ENCODE measurements at regions not wholly inside any gene's neighbourhood (a gene's known extent, or its start where the extent isn't known, plus 50 kb on each side); places are given as distances from the start of the nearest gene placed in this dataset.

- Histone ChIP-seq H3K9me3 (ENCODE audit: insufficient read depth, low read depth, low read length) (no peaks in the 10 kb centered on the region), H3K4me2 (ENCODE audit: low read length) (no peak overlapping the region)
Observed at GRCh38 chr10:56805022-56805421, 444.0 kb upstream of the ZWINT start.

GRCh38 chr10:56785292-56785691 lies 424.2 kb upstream of the ZWINT start:
- H3K4ac ChIP-seq (ENCODE audit: low read depth, low read length), result no peak overlapping the region
- H2BK120ac ChIP-seq (ENCODE audit: insufficient read depth, low read length, poor library complexity), result no peak overlapping the region
- no peak for DNase-seq
- no peak overlapping the region for H2AFZ ChIP-seq (ENCODE audit: insufficient read depth, low read length, poor library complexity)
- H3K18ac ChIP-seq (ENCODE audit: low read length), result no peak overlapping the region
- no peak overlapping the region for H3K4me3 ChIP-seq (ENCODE audit: low read depth, low read length)
- H3K9me3 ChIP-seq (ENCODE audit: insufficient read depth, low read depth, low read length), result no peaks in the 10 kb centered on the region
- H3K79me2 ChIP-seq (ENCODE audit: control insufficient read depth, insufficient read depth, low read length, poor library complexity), result no peaks in the 10 kb centered on the region
- H2BK5ac ChIP-seq (ENCODE audit: low read depth, low read length, poor library complexity), result no peak overlapping the region
- H2BK12ac ChIP-seq (ENCODE audit: low read length), result no peak overlapping the region
- no peaks in the 10 kb centered on the region for H3K36me3 ChIP-seq (ENCODE audit: control insufficient read depth in 1 of 2, insufficient read depth in 2 of 2, low read length in 2 of 2)
- no peak overlapping the region for H3K4me2 ChIP-seq (ENCODE audit: low read length)
- H4K8ac ChIP-seq (ENCODE audit: low read depth, low read length), result no peak overlapping the region
- no CpG with 5 or more reads among the region's 3 CpGs for WGBS (ENCODE audit: extremely low coverage, insufficient coverage, insufficient read length)
- H3K14ac ChIP-seq (ENCODE audit: low read length), result no peak overlapping the region
- H4K12ac ChIP-seq (ENCODE audit: low read depth, low read length), result no peak overlapping the region
- H2AK5ac ChIP-seq (ENCODE audit: low read length), result no peak overlapping the region
- no peak overlapping the region for H3K27ac ChIP-seq (ENCODE audit: low read depth, low read length)
- H3K9ac ChIP-seq (ENCODE audit: low read length), result no peak overlapping the region
- no peaks in the 10 kb centered on the region for H3K27me3 ChIP-seq (ENCODE audit: insufficient read depth, low read length)
- H3K23ac ChIP-seq (ENCODE audit: low read length), result no peak overlapping the region
- no peaks in the 10 kb centered on the region for H3K4me1 ChIP-seq (ENCODE audit: control insufficient read depth in 1 of 2, insufficient read depth in 2 of 2, low read length in 2 of 2)
- no peaks in the 10 kb centered on the region for H3K79me1 ChIP-seq (ENCODE audit: low read length)
- no peak overlapping the region for H4K91ac ChIP-seq (ENCODE audit: low read depth, low read length)

More at GRCh38 chr10:56805022-56805421, 444.0 kb upstream of the ZWINT start:
- Histone ChIP-seq H2BK120ac (ENCODE audit: insufficient read depth, low read length, poor library complexity) (no peak overlapping the region), H3K23ac (ENCODE audit: low read length) (no peak overlapping the region), H4K8ac (ENCODE audit: low read depth, low read length) (no peak overlapping the region), H3K79me1 (ENCODE audit: low read length) (no peaks in the 10 kb centered on the region), H3K79me2 (ENCODE audit: control insufficient read depth, insufficient read depth, low read length, poor library complexity) (no peaks in the 10 kb centered on the region), H2BK12ac (ENCODE audit: low read length) (no peak overlapping the region), H3K4me3 (ENCODE audit: low read depth, low read length) (no peak overlapping the region), H3K36me3 (ENCODE audit: control insufficient read depth in 1 of 2, insufficient read depth in 2 of 2, low read length in 2 of 2) (no peaks in the 10 kb centered on the region), H2AK5ac (ENCODE audit: low read length) (no peak overlapping the region), H3K14ac (ENCODE audit: low read length) (no peak overlapping the region), H3K18ac (ENCODE audit: low read length) (no peak overlapping the region), H3K9ac (ENCODE audit: low read length) (no peak overlapping the region), H3K27me3 (ENCODE audit: insufficient read depth, low read length) (no peaks in the 10 kb centered on the region), H4K12ac (ENCODE audit: low read depth, low read length) (no peak overlapping the region), H3K4ac (ENCODE audit: low read depth, low read length) (no peak overlapping the region), H3K4me1 (ENCODE audit: control insufficient read depth in 1 of 2, insufficient read depth in 2 of 2, low read length in 2 of 2) (no peaks in the 10 kb centered on the region), H3K27ac (ENCODE audit: low read depth, low read length) (no peak overlapping the region), H4K91ac (ENCODE audit: low read depth, low read length) (no peak overlapping the region), H2BK5ac (ENCODE audit: low read depth, low read length, poor library complexity) (no peak overlapping the region), H2AFZ (ENCODE audit: insufficient read depth, low read length, poor library complexity) (no peak overlapping the region)
- WGBS (ENCODE audit: extremely low coverage, insufficient coverage, insufficient read length), result no CpG with 5 or more reads among the region's 1 CpG
- DNase-seq, result no peak

GRCh38 chr10:56782503-56782902 lies 421.4 kb upstream of the ZWINT start:
- no peaks in the 10 kb centered on the region for H3K79me2 ChIP-seq (ENCODE audit: control insufficient read depth, insufficient read depth, low read length, poor library complexity)
- no peak overlapping the region for H3K4me2 ChIP-seq (ENCODE audit: low read length)
- H4K8ac ChIP-seq (ENCODE audit: low read depth, low read length), result no peak overlapping the region
- no peaks in the 10 kb centered on the region for H3K79me1 ChIP-seq (ENCODE audit: low read length)
- H3K27me3 ChIP-seq (ENCODE audit: insufficient read depth, low read length), result no peaks in the 10 kb centered on the region
- H3K4ac ChIP-seq (ENCODE audit: low read depth, low read length), result no peak overlapping the region
- no CpG with 5 or more reads among the region's 4 CpGs for WGBS (ENCODE audit: extremely low coverage, insufficient coverage, insufficient read length)
- H2BK120ac ChIP-seq (ENCODE audit: insufficient read depth, low read length, poor library complexity), result no peak overlapping the region
- no peak overlapping the region for H3K9ac ChIP-seq (ENCODE audit: low read length)
- H3K9me3 ChIP-seq (ENCODE audit: insufficient read depth, low read depth, low read length), result no peaks in the 10 kb centered on the region
- no peak overlapping the region for H2AFZ ChIP-seq (ENCODE audit: insufficient read depth, low read length, poor library complexity)
- no peak overlapping the region for H4K91ac ChIP-seq (ENCODE audit: low read depth, low read length)
- no peaks in the 10 kb centered on the region for H3K4me1 ChIP-seq (ENCODE audit: control insufficient read depth in 1 of 2, insufficient read depth in 2 of 2, low read length in 2 of 2)
- no peak overlapping the region for H3K18ac ChIP-seq (ENCODE audit: low read length)
- H3K4me3 ChIP-seq (ENCODE audit: low read depth, low read length), result no peak overlapping the region
- H3K14ac ChIP-seq (ENCODE audit: low read length), result no peak overlapping the region
- H2BK5ac ChIP-seq (ENCODE audit: low read depth, low read length, poor library complexity), result no peak overlapping the region
- no peak overlapping the region for H4K12ac ChIP-seq (ENCODE audit: low read depth, low read length)
- H2AK5ac ChIP-seq (ENCODE audit: low read length), result no peak overlapping the region
- no peaks in the 10 kb centered on the region for H3K36me3 ChIP-seq (ENCODE audit: control insufficient read depth in 1 of 2, insufficient read depth in 2 of 2, low read length in 2 of 2)
- H2BK12ac ChIP-seq (ENCODE audit: low read length), result no peak overlapping the region
- H3K23ac ChIP-seq (ENCODE audit: low read length), result no peak overlapping the region
- H3K27ac ChIP-seq (ENCODE audit: low read depth, low read length), result no peak overlapping the region
- no peak for DNase-seq

- Histone ChIP-seq H3K4me2 (ENCODE audit: low read length) (no peak overlapping the region), H2BK5ac (ENCODE audit: low read depth, low read length, poor library complexity) (no peak overlapping the region), H3K79me2 (ENCODE audit: control insufficient read depth, insufficient read depth, low read length, poor library complexity) (no peaks in the 10 kb centered on the region), H3K27ac (ENCODE audit: low read depth, low read length) (no peak overlapping the region), H3K36me3 (ENCODE audit: control insufficient read depth in 1 of 2, insufficient read depth in 2 of 2, low read length in 2 of 2) (no peaks in the 10 kb centered on the region), H2AK5ac (ENCODE audit: low read length) (no peak overlapping the region), H3K9me3 (ENCODE audit: insufficient read depth, low read depth, low read length) (peaks cover 2% of the 10 kb centered on the region), H3K27me3 (ENCODE audit: insufficient read depth, low read length) (no peaks in the 10 kb centered on the region), H3K79me1 (ENCODE audit: low read length) (no peaks in the 10 kb centered on the region), H4K91ac (ENCODE audit: low read depth, low read length) (no peak overlapping the region), H3K14ac (ENCODE audit: low read length) (no peak overlapping the region), H3K4me3 (ENCODE audit: low read depth, low read length) (no peak overlapping the region), H4K8ac (ENCODE audit: low read depth, low read length) (no peak overlapping the region), H2BK12ac (ENCODE audit: low read length) (no peak overlapping the region), H2AFZ (ENCODE audit: insufficient read depth, low read length, poor library complexity) (no peak overlapping the region), H3K4ac (ENCODE audit: low read depth, low read length) (no peak overlapping the region), H2BK120ac (ENCODE audit: insufficient read depth, low read length, poor library complexity) (no peak overlapping the region), H4K12ac (ENCODE audit: low read depth, low read length) (no peak overlapping the region), H3K18ac (ENCODE audit: low read length) (no peak overlapping the region), H3K4me1 (ENCODE audit: control insufficient read depth in 1 of 2, insufficient read depth in 2 of 2, low read length in 2 of 2) (no peaks in the 10 kb centered on the region), H3K9ac (ENCODE audit: low read length) (no peak overlapping the region), H3K23ac (ENCODE audit: low read length) (no peak overlapping the region)
- no peak for DNase-seq
- WGBS (ENCODE audit: extremely low coverage, insufficient coverage, insufficient read length), result no CpG with 5 or more reads among the region's 1 CpG
Observed at GRCh38 chr10:56771343-56771742, 410.3 kb upstream of the ZWINT start.

All from trophoblast cell (in vitro differentiated cells and primary cell).